ENCODE measurements at regions not wholly inside any gene's neighbourhood (a gene's known extent, or its start where the extent isn't known, plus 50 kb on each side); places are given as distances from the start of the nearest gene placed in this dataset.

- H3K27me3 ChIP-seq (ENCODE audit: control insufficient read depth in 3 of 3, insufficient read depth in 3 of 3, low read length in 2 of 3) = peaks cover 0 to 9% (median 0%) of the 10 kb centered on the region in 3 donors
- H3K9me3 ChIP-seq (ENCODE audit: control insufficient read depth in 4 of 4, insufficient read depth in 3 of 4, low read length in 3 of 4) = no peaks in the 10 kb centered on the region
- TF ChIP-seq CTCF (IDR thresholded peaks at IDR 0.05; ENCODE audit: control extremely low read depth, extremely low read depth) = no peak
- ATAC-seq (ENCODE audit: insufficient read depth, low FRiP score) (no peak), DNase-seq (no peak)
- H3K27ac ChIP-seq (ENCODE audit: low read depth in 1 of 2, low read length in 1 of 2) = no peak overlapping the region
- no peak overlapping the region for H3K9ac ChIP-seq (ENCODE audit: insufficient read depth in 1 of 2, low read length in 2 of 2)
- peaks cover 0 to 8% (median 0%) of the 10 kb centered on the region in 5 donors for H3K4me1 ChIP-seq (ENCODE audit: control insufficient read depth in 5 of 5, insufficient read depth in 5 of 5, low read length in 5 of 5)
- 66 to 97% methylated on average over 1 of the region's 1 CpG for WGBS, 2 donors
- H3K4me3 ChIP-seq = no peak overlapping the region
- no peaks in the 10 kb centered on the region for H3K36me3 ChIP-seq (ENCODE audit: control insufficient read depth in 4 of 4, insufficient read depth in 4 of 4, low read length in 4 of 4)
Measured at GRCh38 chr4:89177807-89178206, 66.5 kb downstream of the TIGD2 start.

GRCh38 chr4:89184407-89184806 lies 73.1 kb downstream of the TIGD2 start:
- Histone ChIP-seq H3K4me1 (ENCODE audit: control insufficient read depth in 5 of 5, insufficient read depth in 5 of 5, low read length in 5 of 5) (no peaks in the 10 kb centered on the region), H3K27ac (ENCODE audit: low read depth in 1 of 2, low read length in 1 of 2) (no peak overlapping the region), H3K4me3 (no peak overlapping the region), H3K9ac (ENCODE audit: insufficient read depth in 1 of 2, low read length in 2 of 2) (no peak overlapping the region), H3K9me3 (ENCODE audit: control insufficient read depth in 4 of 4, insufficient read depth in 3 of 4, low read length in 3 of 4) (no peaks in the 10 kb centered on the region), H3K27me3 (ENCODE audit: control insufficient read depth in 3 of 3, insufficient read depth in 3 of 3, low read length in 2 of 3) (no peaks in the 10 kb centered on the region), H3K36me3 (ENCODE audit: control insufficient read depth in 4 of 4, insufficient read depth in 4 of 4, low read length in 4 of 4) (no peaks in the 10 kb centered on the region)
- WGBS, 2 donors = 0 to 28% methylated on average over 1 of the region's 1 CpG
- DNase-seq (no peak), ATAC-seq (ENCODE audit: insufficient read depth, low FRiP score) (no peak)
- no peak for TF ChIP-seq CTCF (IDR thresholded peaks at IDR 0.05; ENCODE audit: control extremely low read depth, extremely low read depth)

All from lung (tissue), 11 donors.